Fibroblast of the aortic adventitia (primary cell): ENCODE measurements at regions not wholly inside any gene's neighbourhood (a gene's known extent, or its start where the extent isn't known, plus 50 kb on each side); places are given as distances from the start of the nearest gene placed in this dataset.

Experiments used
- DNase-seq: peaks from one replicate; pipeline ENCODE4 v3.0.0-alpha.2; 2010; ENCODE audit warnings: low read depth
- H3K4me3 ChIP-seq: 2 replicates; pipeline ENCODE4 v1.5.1; 2011; ENCODE audit warnings: low read depth, mild to moderate bottlenecking, control low read depth, low read length, moderate library complexity
- CTCF ChIP-seq: IDR thresholded peaks from 2 replicates; pipeline ENCODE4 v1.5.1; 2011; ENCODE audit warnings: mild to moderate bottlenecking, low read length, control low read depth, inconsistent platforms; ENCODE audit not compliant: insufficient read depth

DNA sequence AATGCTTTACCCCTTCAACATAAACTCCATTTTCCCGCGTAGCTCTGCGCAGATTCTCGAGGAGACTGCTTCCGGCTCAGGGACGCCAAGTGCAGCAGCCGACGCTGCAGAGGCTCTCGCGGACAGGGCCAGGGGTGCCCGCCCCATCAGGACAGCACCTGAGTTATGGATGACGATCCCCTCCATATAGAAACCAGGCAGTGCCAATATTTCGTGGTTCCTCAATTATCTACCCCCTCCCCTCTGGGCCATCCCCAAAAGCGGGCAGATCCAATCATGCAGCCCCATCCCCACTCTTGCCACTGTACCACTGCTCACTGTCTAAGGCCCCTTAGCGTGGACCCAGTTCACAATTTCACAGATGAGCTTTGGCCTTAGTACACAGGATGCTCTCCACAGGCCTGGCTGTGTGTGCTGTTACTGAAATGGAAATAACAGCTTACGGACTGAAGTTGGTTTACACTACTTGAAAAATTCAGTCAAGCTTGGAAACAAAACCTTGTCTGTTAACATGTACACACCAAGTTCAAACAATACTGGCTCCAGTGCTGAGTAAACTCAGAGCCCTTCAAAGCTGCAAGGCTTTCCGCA, 74.5 kb downstream of the DACT2 start:
- DNase-seq: no peak

DNA sequence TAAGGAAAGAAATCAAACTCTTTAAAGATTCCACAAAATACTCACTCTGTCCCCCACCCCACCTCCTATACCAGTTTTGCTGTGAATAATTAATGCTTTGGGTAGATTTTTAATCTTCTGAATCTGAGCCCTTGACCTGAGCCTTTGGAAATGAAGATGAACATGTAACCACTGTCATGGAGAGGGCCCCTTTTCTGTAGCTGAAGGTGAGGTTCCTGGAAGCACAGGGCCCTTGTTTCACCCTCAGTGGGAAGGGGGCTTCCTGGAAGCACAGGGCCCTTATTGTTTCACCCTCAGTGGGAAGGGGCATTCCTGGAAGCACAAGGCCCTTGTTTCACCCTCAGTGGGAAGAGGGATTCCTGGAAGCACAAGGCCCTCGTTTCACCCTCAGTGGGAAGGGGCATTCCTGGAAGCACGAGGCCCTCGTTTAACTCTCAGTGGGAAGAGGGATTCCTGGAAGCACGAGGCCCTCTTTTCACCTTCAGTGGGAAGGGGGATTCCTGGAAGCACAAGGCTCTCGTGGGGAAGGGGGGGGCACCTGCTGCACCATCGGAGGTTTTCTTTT, 75.7 kb downstream of the DACT2 start:
- DNase-seq: no peak
- no peak overlapping the region for H3K4me3 ChIP-seq
- TF ChIP-seq CTCF: no peak

More for the DNA sequence above, 74.5 kb downstream of the DACT2 start:
- no peak overlapping the region for H3K4me3 ChIP-seq
- TF ChIP-seq CTCF: no peak

GRCh38 chr6:168242940-168243225, 76.7 kb downstream of the DACT2 start:
- no peak for TF ChIP-seq CTCF
- no peak for DNase-seq
- H3K4me3 ChIP-seq: no peak overlapping the region

GRCh38 chr6:168242111-168242939, 77.3 kb downstream of the DACT2 start:
- no peak for TF ChIP-seq CTCF
- no peak for DNase-seq
- no peak overlapping the region for H3K4me3 ChIP-seq

GRCh38 chr6:168240160-168240559, 79.4 kb downstream of the DACT2 start:
- no peak for TF ChIP-seq CTCF
- no peak for DNase-seq
- H3K4me3 ChIP-seq: no peak overlapping the region

- no peak for DNase-seq
- no peak for TF ChIP-seq CTCF
- no peak overlapping the region for H3K4me3 ChIP-seq
Measured at GRCh38 chr6:168239044-168239773, 80.4 kb downstream of the DACT2 start.
